GM19455 (cell line): ENCODE measurements at regions not wholly inside any gene's neighbourhood (a gene's known extent, or its start where the extent isn't known, plus 50 kb on each side); places are given as distances from the start of the nearest gene placed in this dataset.
A peak's percentile ranks its signal among the peaks of the same experiment; 100 is the strongest.
"Not testable (repeated sequence)": the region's sequence is repeated elsewhere in the genome, so short reads cannot be mapped to it uniquely, and the experiment has no call there.

Experiments
- ATAC-seq: cut with Tn5 transposase; IDR thresholded peaks from one replicate; pipeline ENCODE4 v1.9.1; 2021; ENCODE audit not compliant: unreplicated experiment

- ATAC-seq: no peak
Observed at GRCh38 chr14:42554091-42554490, 947.4 kb downstream of the LRFN5 start.

GRCh38 chr14:42550310-42550709, 943.6 kb downstream of the LRFN5 start:
- ATAC-seq: no peak

- no peak for ATAC-seq
Observed at GRCh38 chr14:42548349-42548748, 941.7 kb downstream of the LRFN5 start.

GRCh38 chr14:42545636-42546035, 939.0 kb downstream of the LRFN5 start:
- no peak for ATAC-seq

GRCh38 chr14:42541535-42542001, 934.9 kb downstream of the LRFN5 start:
- ATAC-seq: no peak

GRCh38 chr14:42535397-42535796, 928.7 kb downstream of the LRFN5 start:
- ATAC-seq: no peak

GRCh38 chr14:42533476-42533875, 926.8 kb downstream of the LRFN5 start:
- ATAC-seq: no peak

GRCh38 chr14:42532194-42532593, 925.5 kb downstream of the LRFN5 start:
- no peak for ATAC-seq

GRCh38 chr14:42527141-42527540, 920.5 kb downstream of the LRFN5 start:
- no peak for ATAC-seq

GRCh38 chr14:42523666-42524065, 917.0 kb downstream of the LRFN5 start:
- ATAC-seq: peak; percentile 65

- ATAC-seq: no peak
Observed at GRCh38 chr14:42517806-42518500, 911.3 kb downstream of the LRFN5 start.

GRCh38 chr14:42513837-42514236, 907.2 kb downstream of the LRFN5 start:
- ATAC-seq: no peak

- no peak for ATAC-seq
Observed at GRCh38 chr14:42510071-42510470, 903.4 kb downstream of the LRFN5 start.

- no peak for ATAC-seq
Observed at GRCh38 chr14:42508209-42508946, 901.7 kb downstream of the LRFN5 start.

- no peak for ATAC-seq
Observed at GRCh38 chr14:42504433-42504832, 897.8 kb downstream of the LRFN5 start.

GRCh38 chr14:42499137-42499536, 892.5 kb downstream of the LRFN5 start:
- no peak for ATAC-seq

- no peak for ATAC-seq
Observed at GRCh38 chr14:42490536-42490935, 883.9 kb downstream of the LRFN5 start.

- ATAC-seq: no peak
Observed at GRCh38 chr14:42488965-42489364, 882.3 kb downstream of the LRFN5 start.

GRCh38 chr14:42482345-42482971, 875.8 kb downstream of the LRFN5 start:
- ATAC-seq: not testable (repeated sequence)

GRCh38 chr14:42481714-42482113, 875.0 kb downstream of the LRFN5 start:
- ATAC-seq: not testable (repeated sequence)

GRCh38 chr14:42480255-42480654, 873.6 kb downstream of the LRFN5 start:
- ATAC-seq: no peak

GRCh38 chr14:42475289-42475688, 868.6 kb downstream of the LRFN5 start:
- ATAC-seq: no peak
